Thoracic aorta (tissue), 2 donors: ENCODE measurements at regions not wholly inside any gene's neighbourhood (a gene's known extent, or its start where the extent isn't known, plus 50 kb on each side); places are given as distances from the start of the nearest gene placed in this dataset.

Source experiments
- ATAC-seq: fragments of 150-250 bp; one replicate; pipeline ENCODE4 v1.8.0; 2017; ENCODE audit warnings: low read depth; ENCODE audit not compliant: insufficient number of reproducible peaks, low FRiP score
- DNase-seq: peaks from one replicate; pipeline ENCODE4 v3.0.0-alpha.2; 2020; ENCODE audit warnings: low spot score
- H3K27ac ChIP-seq, 2 donors: fragments of 200-600 bp; sonication (generic); 1 replicate in 1 of 2; 2 replicates in 1 of 2; pipeline ENCODE4 v1.5.1; 2016; ENCODE audit warnings: mild to moderate bottlenecking in 2 of 2, moderate library complexity in 2 of 2
- H3K27me3 ChIP-seq: fragments of 200-600 bp; sonication (generic); replicated peaks from 2 replicates; pipeline ENCODE4 v1.6.0; 2016; ENCODE audit warnings: mild to moderate bottlenecking; ENCODE audit not compliant: insufficient read depth
- H3K36me3 ChIP-seq: fragments of 200-600 bp; sonication (generic); one replicate; pipeline ENCODE4 v1.5.1; 2016
- H3K4me1 ChIP-seq, 2 donors: fragments of 200-600 bp; sonication (generic); 1 replicate in 1 of 2; 2 replicates in 1 of 2; pipeline versions ENCODE4 v1.5.1 to v1.6.0; 2016; ENCODE audit warnings: low read depth in 2 of 2, mild to moderate bottlenecking in 1 of 2; ENCODE audit not compliant: control insufficient read depth in 1 of 2
- H3K4me3 ChIP-seq: fragments of 200-600 bp; sonication (generic); 2 replicates; pipeline ENCODE4 v1.5.1; 2016; ENCODE audit warnings: mild to moderate bottlenecking
- H3K9me3 ChIP-seq: fragments of 200-600 bp; sonication (generic); 2 replicates; pipeline ENCODE4 v1.5.1; 2016
- CTCF ChIP-seq: fragments of 200-600 bp; sonication (generic); IDR thresholded peaks from one replicate; pipeline ENCODE4 v1.5.1; 2019; ENCODE audit warnings: antibody characterized with exemption

- Histone ChIP-seq H3K9me3 (peaks cover 5% of the 10 kb centered on the region), H3K27ac (no peak overlapping the region), H3K36me3 (no peaks in the 10 kb centered on the region), H3K27me3 (no peaks in the 10 kb centered on the region), H3K4me1 (no peaks in the 10 kb centered on the region), H3K4me3 (no peak overlapping the region)
- DNase-seq = no peak
- no peak for TF ChIP-seq CTCF
- ATAC-seq = no peak
Measured at GRCh38 chr2:136482006-136482405, 283.3 kb upstream of the THSD7B start.

GRCh38 chr2:136479696-136480095 is 285.6 kb upstream of the THSD7B start:
- ATAC-seq (no peak), DNase-seq (no peak)
- Histone ChIP-seq H3K27ac (no peak overlapping the region), H3K4me3 (no peak overlapping the region), H3K27me3 (no peaks in the 10 kb centered on the region), H3K36me3 (no peaks in the 10 kb centered on the region), H3K9me3 (peaks cover 5% of the 10 kb centered on the region), H3K4me1 (no peaks in the 10 kb centered on the region)
- TF ChIP-seq CTCF = no peak

- no peaks in the 10 kb centered on the region for H3K9me3 ChIP-seq
- no peak for DNase-seq
- TF ChIP-seq CTCF = no peak
- H3K36me3 ChIP-seq = no peaks in the 10 kb centered on the region
- H3K4me1 ChIP-seq = no peaks in the 10 kb centered on the region
- no peak overlapping the region for H3K27ac ChIP-seq
- no peaks in the 10 kb centered on the region for H3K27me3 ChIP-seq
- no peak for ATAC-seq
- H3K4me3 ChIP-seq = no peak overlapping the region
Measured at GRCh38 chr2:136468799-136469369, 296.5 kb upstream of the THSD7B start.

GRCh38 chr2:136452528-136452927 is 312.8 kb upstream of the THSD7B start:
- Histone ChIP-seq H3K36me3 (no peaks in the 10 kb centered on the region), H3K27ac (no peak overlapping the region), H3K4me1 (no peaks in the 10 kb centered on the region), H3K27me3 (no peaks in the 10 kb centered on the region), H3K9me3 (no peaks in the 10 kb centered on the region), H3K4me3 (no peak overlapping the region)
- ATAC-seq = no peak
- no peak for DNase-seq
- no peak for TF ChIP-seq CTCF

- no peak overlapping the region for H3K4me3 ChIP-seq
- H3K27me3 ChIP-seq = no peaks in the 10 kb centered on the region
- no peaks in the 10 kb centered on the region for H3K9me3 ChIP-seq
- no peak overlapping the region for H3K27ac ChIP-seq
- TF ChIP-seq CTCF = no peak
- no peaks in the 10 kb centered on the region for H3K4me1 ChIP-seq
- no peak for ATAC-seq
- no peak for DNase-seq
- no peaks in the 10 kb centered on the region for H3K36me3 ChIP-seq
Measured at GRCh38 chr2:136448986-136449780, 316.2 kb upstream of the THSD7B start.
